Mucosa of rectum (tissue), 2 donors: ENCODE measurements at regions not wholly inside any gene's neighbourhood (a gene's known extent, or its start where the extent isn't known, plus 50 kb on each side); places are given as distances from the start of the nearest gene placed in this dataset.

Experiments used
- H3K27ac ChIP-seq, 2 donors: one replicate each; pipeline ENCODE4 v1.7.0; 2013; ENCODE audit warnings: inconsistent platforms in 2 of 2, low read depth in 2 of 2, low read length in 2 of 2
- H3K27me3 ChIP-seq, 2 donors: one replicate each; pipeline ENCODE4 v1.7.0; 2013; ENCODE audit warnings: low read length in 2 of 2; ENCODE audit not compliant: control insufficient read depth in 2 of 2, insufficient read depth in 2 of 2
- H3K36me3 ChIP-seq, 2 donors: one replicate each; pipeline ENCODE4 v1.7.0; 2013; ENCODE audit warnings: low read length in 2 of 2; ENCODE audit not compliant: control insufficient read depth in 2 of 2, insufficient read depth in 2 of 2
- H3K4me1 ChIP-seq, 2 donors: one replicate each; pipeline ENCODE4 v1.7.0; 2013; ENCODE audit warnings: low read length in 2 of 2, mild to moderate bottlenecking in 1 of 2; ENCODE audit not compliant: control insufficient read depth in 2 of 2, insufficient read depth in 2 of 2
- H3K4me3 ChIP-seq, 2 donors: one replicate each; pipeline ENCODE4 v1.7.0; 2013; ENCODE audit warnings: low read length in 2 of 2
- H3K9ac ChIP-seq, 2 donors: one replicate each; pipeline ENCODE4 v1.7.0; 2013; ENCODE audit warnings: low read length in 2 of 2, low read depth in 1 of 2, mild to moderate bottlenecking in 1 of 2
- H3K9me3 ChIP-seq, 2 donors: one replicate each; pipeline ENCODE4 v1.7.0; 2013; ENCODE audit warnings: low read length in 2 of 2; ENCODE audit not compliant: control insufficient read depth in 2 of 2
- donor health status: healthy.
- donor health status: Normal muscosa, but diverticular disease.

GRCh38 chr1:188991221-188991930, 1486.3 kb downstream of the BRINP3 start:
- H3K27me3 ChIP-seq, result no peaks in the 10 kb centered on the region
- H3K4me1 ChIP-seq, result no peaks in the 10 kb centered on the region
- no peak overlapping the region for H3K4me3 ChIP-seq
- H3K27ac ChIP-seq, result no peak overlapping the region
- no peaks in the 10 kb centered on the region for H3K36me3 ChIP-seq
- H3K9me3 ChIP-seq, result peaks cover 0 to 2% of the 10 kb centered on the region in 2 donors
- no peak overlapping the region for H3K9ac ChIP-seq

GRCh38 chr1:189007824-189008223, 1469.8 kb downstream of the BRINP3 start:
- Histone ChIP-seq H3K36me3 (no peaks in the 10 kb centered on the region), H3K27me3 (no peaks in the 10 kb centered on the region), H3K27ac (no peak overlapping the region), H3K9ac (no peak overlapping the region), H3K9me3 (no peaks in the 10 kb centered on the region), H3K4me3 (no peak overlapping the region), H3K4me1 (no peaks in the 10 kb centered on the region)

- Histone ChIP-seq H3K4me1 (no peaks in the 10 kb centered on the region), H3K27me3 (no peaks in the 10 kb centered on the region), H3K4me3 (no peak overlapping the region), H3K36me3 (no peaks in the 10 kb centered on the region), H3K27ac (no peak overlapping the region), H3K9ac (no peak overlapping the region), H3K9me3 (no peaks in the 10 kb centered on the region)
Observed at GRCh38 chr1:189021577-189021976, 1456.1 kb downstream of the BRINP3 start.

- Histone ChIP-seq H3K27me3 (no peaks in the 10 kb centered on the region), H3K9ac (no peak overlapping the region), H3K4me3 (no peak overlapping the region)
Observed at GRCh38 chr1:189022015-189022414, 1455.6 kb downstream of the BRINP3 start.

GRCh38 chr1:189027512-189027911, 1450.2 kb downstream of the BRINP3 start:
- Histone ChIP-seq H3K4me3 (no peak overlapping the region), H3K27me3 (no peaks in the 10 kb centered on the region), H3K36me3 (no peaks in the 10 kb centered on the region), H3K9ac (no peak overlapping the region), H3K4me1 (no peaks in the 10 kb centered on the region), H3K9me3 (no peaks in the 10 kb centered on the region), H3K27ac (no peak overlapping the region)

More at GRCh38 chr1:189022015-189022414, 1455.6 kb downstream of the BRINP3 start:
- H3K27ac ChIP-seq, result no peak overlapping the region
- H3K36me3 ChIP-seq, result no peaks in the 10 kb centered on the region
- H3K4me1 ChIP-seq, result no peaks in the 10 kb centered on the region
- H3K9me3 ChIP-seq, result no peaks in the 10 kb centered on the region

- H3K27ac ChIP-seq, result no peak overlapping the region
- H3K36me3 ChIP-seq, result no peaks in the 10 kb centered on the region
- H3K4me1 ChIP-seq, result no peaks in the 10 kb centered on the region
- no peaks in the 10 kb centered on the region for H3K27me3 ChIP-seq
- no peak overlapping the region for H3K9ac ChIP-seq
- no peak overlapping the region for H3K4me3 ChIP-seq
- no peaks in the 10 kb centered on the region for H3K9me3 ChIP-seq
Observed at GRCh38 chr1:189033169-189033568, 1444.5 kb downstream of the BRINP3 start.

GRCh38 chr1:189036628-189037027, 1441.0 kb downstream of the BRINP3 start:
- Histone ChIP-seq H3K9me3 (no peaks in the 10 kb centered on the region), H3K4me1 (no peaks in the 10 kb centered on the region), H3K27ac (no peak overlapping the region), H3K4me3 (no peak overlapping the region), H3K9ac (no peak overlapping the region), H3K36me3 (no peaks in the 10 kb centered on the region), H3K27me3 (no peaks in the 10 kb centered on the region)

- Histone ChIP-seq H3K9ac (no peak overlapping the region), H3K9me3 (no peaks in the 10 kb centered on the region), H3K4me3 (no peak overlapping the region), H3K27me3 (no peaks in the 10 kb centered on the region), H3K27ac (no peak overlapping the region), H3K36me3 (no peaks in the 10 kb centered on the region), H3K4me1 (no peaks in the 10 kb centered on the region)
Observed at GRCh38 chr1:189046127-189046526, 1431.5 kb downstream of the BRINP3 start.

- H3K9ac ChIP-seq, result no peak overlapping the region
- no peak overlapping the region for H3K4me3 ChIP-seq
- H3K36me3 ChIP-seq, result no peaks in the 10 kb centered on the region
- no peaks in the 10 kb centered on the region for H3K9me3 ChIP-seq
- no peak overlapping the region for H3K27ac ChIP-seq
- no peaks in the 10 kb centered on the region for H3K27me3 ChIP-seq
- H3K4me1 ChIP-seq, result no peaks in the 10 kb centered on the region
Observed at GRCh38 chr1:189084811-189085210, 1392.9 kb downstream of the BRINP3 start.

- no peaks in the 10 kb centered on the region for H3K36me3 ChIP-seq
- H3K4me3 ChIP-seq, result no peak overlapping the region
- no peak overlapping the region for H3K27ac ChIP-seq
- no peaks in the 10 kb centered on the region for H3K27me3 ChIP-seq
- no peaks in the 10 kb centered on the region for H3K4me1 ChIP-seq
- no peaks in the 10 kb centered on the region for H3K9me3 ChIP-seq
- H3K9ac ChIP-seq, result no peak overlapping the region
Observed at GRCh38 chr1:189103956-189104355, 1373.7 kb downstream of the BRINP3 start.
